ENCODE measurements at regions not wholly inside any gene's neighbourhood (a gene's known extent, or its start where the extent isn't known, plus 50 kb on each side); places are given as distances from the start of the nearest gene placed in this dataset.

- FAIRE-seq, result no peak
- no peaks in the 10 kb centered on the region for H3K9me3 ChIP-seq (ENCODE audit: insufficient read depth, low read depth, low read length)
- Mint-ChIP-seq H3K4me1 (ENCODE audit: low read depth, unreplicated experiment) (no peaks in the 10 kb centered on the region), H3K9me3 (ENCODE audit: unreplicated experiment) (peaks cover 3% of the 10 kb centered on the region), H3K27ac (ENCODE audit: unreplicated experiment) (no peak overlapping the region), H3K36me3 (ENCODE audit: low read depth, unreplicated experiment) (no peaks in the 10 kb centered on the region), H3K27me3 (ENCODE audit: low read depth, unreplicated experiment) (no peaks in the 10 kb centered on the region), H3K4me3 (ENCODE audit: unreplicated experiment) (no peak overlapping the region)
- TF ChIP-seq EZH2 (IDR thresholded peaks at IDR 0.05; ENCODE audit: insufficient read depth, low read length) (no peak), CTCF (IDR thresholded peaks at IDR 0.05; ENCODE audit: insufficient read depth, low read depth, low read length) (no peak)
- no peaks in the 10 kb centered on the region for H3K27me3 ChIP-seq (ENCODE audit: insufficient read depth, low read length)
- H3K4me1 ChIP-seq (ENCODE audit: insufficient read depth, low read length), result no peaks in the 10 kb centered on the region
- H3K4me2 ChIP-seq (ENCODE audit: low read length), result no peak overlapping the region
- H3K79me2 ChIP-seq (ENCODE audit: insufficient read depth, low read length), result no peaks in the 10 kb centered on the region
- H3K4me3 ChIP-seq (ENCODE audit: insufficient read depth, low read depth, low read length), result no peak overlapping the region
- H3K9ac ChIP-seq (ENCODE audit: low read length), result no peak overlapping the region
- no peak for DNase-seq (ENCODE audit: low read depth)
- H2AFZ ChIP-seq (ENCODE audit: low read depth, low read length), result no peak overlapping the region
- H4K20me1 ChIP-seq (ENCODE audit: insufficient read depth, low read length), result no peaks in the 10 kb centered on the region
- H3K36me3 ChIP-seq (ENCODE audit: insufficient read depth, low read length), result no peaks in the 10 kb centered on the region
- H3K27ac ChIP-seq (ENCODE audit: low read depth, low read length), result no peak overlapping the region
Observed at GRCh38 chr6:9563568-9563967, 851.3 kb downstream of the TFAP2A start.

- Mint-ChIP-seq H3K27ac (ENCODE audit: unreplicated experiment) (no peak overlapping the region), H3K9me3 (ENCODE audit: unreplicated experiment) (peaks cover 16% of the 10 kb centered on the region), H3K36me3 (ENCODE audit: low read depth, unreplicated experiment) (no peaks in the 10 kb centered on the region), H3K27me3 (ENCODE audit: low read depth, unreplicated experiment) (no peaks in the 10 kb centered on the region), H3K4me3 (ENCODE audit: unreplicated experiment) (no peak overlapping the region), H3K4me1 (ENCODE audit: low read depth, unreplicated experiment) (no peaks in the 10 kb centered on the region)
- Histone ChIP-seq H3K36me3 (ENCODE audit: insufficient read depth, low read length) (no peaks in the 10 kb centered on the region), H3K4me3 (ENCODE audit: insufficient read depth, low read depth, low read length) (no peak overlapping the region), H3K4me1 (ENCODE audit: insufficient read depth, low read length) (no peaks in the 10 kb centered on the region), H3K9me3 (ENCODE audit: insufficient read depth, low read depth, low read length) (peaks cover 9% of the 10 kb centered on the region), H3K4me2 (ENCODE audit: low read length) (no peak overlapping the region), H3K9ac (ENCODE audit: low read length) (no peak overlapping the region), H4K20me1 (ENCODE audit: insufficient read depth, low read length) (no peaks in the 10 kb centered on the region), H2AFZ (ENCODE audit: low read depth, low read length) (no peak overlapping the region), H3K27me3 (ENCODE audit: insufficient read depth, low read length) (no peaks in the 10 kb centered on the region), H3K79me2 (ENCODE audit: insufficient read depth, low read length) (no peaks in the 10 kb centered on the region), H3K27ac (ENCODE audit: low read depth, low read length) (no peak overlapping the region)
- FAIRE-seq, result no peak
- TF ChIP-seq EZH2 (IDR thresholded peaks at IDR 0.05; ENCODE audit: insufficient read depth, low read length) (no peak), CTCF (IDR thresholded peaks at IDR 0.05; ENCODE audit: insufficient read depth, low read depth, low read length) (no peak)
- no peak for DNase-seq (ENCODE audit: low read depth)
Observed at GRCh38 chr6:9554806-9555205, 860.1 kb downstream of the TFAP2A start.

- Histone ChIP-seq H3K36me3 (ENCODE audit: insufficient read depth, low read length) (no peaks in the 10 kb centered on the region), H2AFZ (ENCODE audit: low read depth, low read length) (no peak overlapping the region), H3K79me2 (ENCODE audit: insufficient read depth, low read length) (no peaks in the 10 kb centered on the region), H3K9ac (ENCODE audit: low read length) (no peak overlapping the region), H3K4me1 (ENCODE audit: insufficient read depth, low read length) (no peaks in the 10 kb centered on the region), H3K27me3 (ENCODE audit: insufficient read depth, low read length) (no peaks in the 10 kb centered on the region), H3K27ac (ENCODE audit: low read depth, low read length) (no peak overlapping the region), H3K4me3 (ENCODE audit: insufficient read depth, low read depth, low read length) (no peak overlapping the region), H3K9me3 (ENCODE audit: insufficient read depth, low read depth, low read length) (peaks cover 9% of the 10 kb centered on the region), H3K4me2 (ENCODE audit: low read length) (no peak overlapping the region), H4K20me1 (ENCODE audit: insufficient read depth, low read length) (no peaks in the 10 kb centered on the region)
- no peak overlapping the region for H3K27ac Mint-ChIP-seq (ENCODE audit: unreplicated experiment)
- H3K4me1 Mint-ChIP-seq (ENCODE audit: low read depth, unreplicated experiment), result no peaks in the 10 kb centered on the region
- DNase-seq (ENCODE audit: low read depth) (no peak), FAIRE-seq (no peak)
- H3K36me3 Mint-ChIP-seq (ENCODE audit: low read depth, unreplicated experiment), result no peaks in the 10 kb centered on the region
- no peak overlapping the region for H3K4me3 Mint-ChIP-seq (ENCODE audit: unreplicated experiment)
- H3K27me3 Mint-ChIP-seq (ENCODE audit: low read depth, unreplicated experiment), result no peaks in the 10 kb centered on the region
- peaks cover 19% of the 10 kb centered on the region for H3K9me3 Mint-ChIP-seq (ENCODE audit: unreplicated experiment)
- no peak for TF ChIP-seq EZH2 (IDR thresholded peaks at IDR 0.05; ENCODE audit: insufficient read depth, low read length)
- TF ChIP-seq CTCF (IDR thresholded peaks at IDR 0.05; ENCODE audit: insufficient read depth, low read depth, low read length), result no peak
Observed at GRCh38 chr6:9554323-9554722, 860.6 kb downstream of the TFAP2A start.
